ENCODE measurements at regions not wholly inside any gene's neighbourhood (a gene's known extent, or its start where the extent isn't known, plus 50 kb on each side); places are given as distances from the start of the nearest gene placed in this dataset.

DNA sequence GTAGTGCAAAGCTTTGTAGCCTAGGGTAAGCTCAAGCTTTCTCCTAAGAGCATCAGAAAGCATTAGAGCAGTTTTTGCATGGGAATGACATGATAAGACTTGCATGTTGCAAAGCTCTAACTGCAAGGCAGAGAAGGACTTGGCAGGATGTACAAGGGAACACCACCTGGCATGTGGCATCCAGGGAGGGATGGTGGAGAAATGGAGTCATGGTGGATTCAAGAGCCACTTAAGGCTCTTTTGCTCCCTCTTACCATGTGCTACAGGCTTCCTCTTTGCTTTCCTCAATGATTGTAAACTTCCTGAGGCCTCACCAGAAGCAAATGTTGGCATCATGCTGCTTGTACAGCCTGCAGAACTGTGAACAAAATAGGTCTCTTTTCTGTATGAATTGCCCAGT lies 266.0 kb downstream of the GLI2 start:
- TF ChIP-seq EZH2 (IDR thresholded peaks at IDR 0.05; ENCODE audit: borderline replicate concordance, insufficient read depth, low read depth, low read length, poor library complexity, severe bottlenecking) = no peak
- TF ChIP-seq, protein P1, sequence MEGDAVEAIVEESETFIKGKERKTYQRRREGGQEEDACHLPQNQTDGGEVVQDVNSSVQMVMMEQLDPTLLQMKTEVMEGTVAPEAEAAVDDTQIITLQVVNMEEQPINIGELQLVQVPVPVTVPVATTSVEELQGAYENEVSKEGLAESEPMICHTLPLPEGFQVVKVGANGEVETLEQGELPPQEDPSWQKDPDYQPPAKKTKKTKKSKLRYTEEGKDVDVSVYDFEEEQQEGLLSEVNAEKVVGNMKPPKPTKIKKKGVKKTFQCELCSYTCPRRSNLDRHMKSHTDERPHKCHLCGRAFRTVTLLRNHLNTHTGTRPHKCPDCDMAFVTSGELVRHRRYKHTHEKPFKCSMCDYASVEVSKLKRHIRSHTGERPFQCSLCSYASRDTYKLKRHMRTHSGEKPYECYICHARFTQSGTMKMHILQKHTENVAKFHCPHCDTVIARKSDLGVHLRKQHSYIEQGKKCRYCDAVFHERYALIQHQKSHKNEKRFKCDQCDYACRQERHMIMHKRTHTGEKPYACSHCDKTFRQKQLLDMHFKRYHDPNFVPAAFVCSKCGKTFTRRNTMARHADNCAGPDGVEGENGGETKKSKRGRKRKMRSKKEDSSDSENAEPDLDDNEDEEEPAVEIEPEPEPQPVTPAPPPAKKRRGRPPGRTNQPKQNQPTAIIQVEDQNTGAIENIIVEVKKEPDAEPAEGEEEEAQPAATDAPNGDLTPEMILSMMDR (IDR thresholded peaks at IDR 0.05) = no peak
- Histone ChIP-seq H2AFZ (ENCODE audit: insufficient read depth, low read depth, low read length, poor library complexity, severe bottlenecking) (no peak overlapping the region), H3K27me3 (replicated peaks in 1 of 4; ENCODE audit: control extremely low read depth in 1 of 4, control insufficient read depth in 3 of 4, insufficient read depth in 4 of 4, low read length in 3 of 4) (no peaks in the 10 kb centered on the region), H3K4me2 (replicated peaks; ENCODE audit: low read depth, low read length, poor library complexity, severe bottlenecking) (no peak overlapping the region), H3K79me2 (ENCODE audit: control insufficient read depth, insufficient read depth, low read length) (no peaks in the 10 kb centered on the region), H3K9ac (ENCODE audit: low read length) (no peak overlapping the region), H3K36me3 (replicated peaks in 1 of 2; ENCODE audit: control extremely low read depth in 1 of 2, control insufficient read depth in 1 of 2, extremely low read depth in 1 of 2, insufficient read depth in 2 of 2, low read length in 1 of 2) (no peaks in the 10 kb centered on the region), H3K9me3 (ENCODE audit: control extremely low read depth in 1 of 3, control insufficient read depth in 2 of 3, insufficient read depth in 1 of 3, low read length in 2 of 3) (peaks cover 0 to 4% (median 0%) of the 10 kb centered on the region in 3 donors), H3K4me3 (ENCODE audit: control extremely low read depth in 1 of 5, extremely low read depth in 1 of 5, insufficient read depth in 1 of 5, low read depth in 2 of 5, low read length in 4 of 5) (no peak overlapping the region), H4K20me1 (ENCODE audit: control insufficient read depth, insufficient read depth, low read length, poor library complexity, severe bottlenecking) (no peaks in the 10 kb centered on the region), H3K4me1 (ENCODE audit: control insufficient read depth in 2 of 2, insufficient read depth in 2 of 2, low read length in 2 of 2) (no peaks in the 10 kb centered on the region), H3K27ac (ENCODE audit: low read length in 2 of 2) (no peak overlapping the region)
- no peaks in the 10 kb centered on the region for H3K9me3 Mint-ChIP-seq (ENCODE audit: insufficient read depth)
- intact Hi-C loops (cut with micrococcal nuclease) = no loop called here
- H3K4me1 Mint-ChIP-seq = no peaks in the 10 kb centered on the region
- POLR2A ChIA-PET = no interaction called here
- no peak overlapping the region for H3K4me3 Mint-ChIP-seq
- CTCF ChIA-PET = no interaction called here
- H3K27me3 Mint-ChIP-seq = peaks cover 6% of the 10 kb centered on the region
- no peak overlapping the region for H3K27ac Mint-ChIP-seq
- no peak for DNase-seq
- no peak for ATAC-seq (ENCODE audit: low read depth)

DNA sequence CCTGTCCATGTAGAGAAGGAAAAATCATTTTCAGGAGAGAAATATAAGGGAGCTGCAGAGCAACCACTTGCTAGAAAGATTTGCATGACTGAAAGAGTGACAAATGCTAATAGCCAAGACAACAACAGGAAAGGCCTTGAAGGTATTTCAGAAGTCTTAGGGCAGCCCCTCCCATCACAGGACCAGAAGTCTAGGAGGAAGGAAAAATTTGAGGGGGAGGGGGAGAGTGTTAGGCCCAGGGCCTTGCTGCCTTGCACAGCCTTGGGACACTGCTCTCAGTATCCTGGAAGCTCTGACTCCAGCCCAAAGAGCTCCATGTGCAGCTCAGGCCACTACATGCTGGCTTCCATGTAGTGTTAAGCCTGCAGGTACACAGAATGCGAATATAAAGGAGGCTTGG lies 266.9 kb downstream of the GLI2 start:
- ATAC-seq (ENCODE audit: low read depth) (no peak), DNase-seq (no peak)
- Histone ChIP-seq H3K27ac (ENCODE audit: low read length in 2 of 2) (no peak overlapping the region), H3K36me3 (replicated peaks in 1 of 2; ENCODE audit: control extremely low read depth in 1 of 2, control insufficient read depth in 1 of 2, extremely low read depth in 1 of 2, insufficient read depth in 2 of 2, low read length in 1 of 2) (no peaks in the 10 kb centered on the region), H3K9me3 (ENCODE audit: control extremely low read depth in 1 of 3, control insufficient read depth in 2 of 3, insufficient read depth in 1 of 3, low read length in 2 of 3) (peaks cover 0 to 4% (median 0%) of the 10 kb centered on the region in 3 donors), H2AFZ (ENCODE audit: insufficient read depth, low read depth, low read length, poor library complexity, severe bottlenecking) (no peak overlapping the region), H3K9ac (ENCODE audit: low read length) (no peak overlapping the region), H4K20me1 (ENCODE audit: control insufficient read depth, insufficient read depth, low read length, poor library complexity, severe bottlenecking) (no peaks in the 10 kb centered on the region), H3K4me2 (replicated peaks; ENCODE audit: low read depth, low read length, poor library complexity, severe bottlenecking) (no peak overlapping the region), H3K27me3 (replicated peaks in 1 of 4; ENCODE audit: control extremely low read depth in 1 of 4, control insufficient read depth in 3 of 4, insufficient read depth in 4 of 4, low read length in 3 of 4) (no peaks in the 10 kb centered on the region), H3K4me1 (ENCODE audit: control insufficient read depth in 2 of 2, insufficient read depth in 2 of 2, low read length in 2 of 2) (no peaks in the 10 kb centered on the region), H3K4me3 (ENCODE audit: control extremely low read depth in 1 of 5, extremely low read depth in 1 of 5, insufficient read depth in 1 of 5, low read depth in 2 of 5, low read length in 4 of 5) (no peak overlapping the region), H3K79me2 (ENCODE audit: control insufficient read depth, insufficient read depth, low read length) (no peaks in the 10 kb centered on the region)
- intact Hi-C loops (cut with micrococcal nuclease) = no loop called here
- CTCF ChIA-PET = no interaction called here
- 0% methylated on average over 1 of the region's 1 CpG for WGBS (ENCODE audit: insufficient coverage)
- POLR2A ChIA-PET = no interaction called here
- Mint-ChIP-seq H3K27ac (no peak overlapping the region), H3K27me3 (peaks cover 6% of the 10 kb centered on the region), H3K9me3 (ENCODE audit: insufficient read depth) (no peaks in the 10 kb centered on the region), H3K4me3 (no peak overlapping the region), H3K4me1 (no peaks in the 10 kb centered on the region)
- no peak for TF ChIP-seq EZH2 (IDR thresholded peaks at IDR 0.05; ENCODE audit: borderline replicate concordance, insufficient read depth, low read depth, low read length, poor library complexity, severe bottlenecking)
- TF ChIP-seq, protein P1 (IDR thresholded peaks at IDR 0.05) = no peak

All from B cell (primary cell).